A549 (cell line): ENCODE measurements at regions not wholly inside any gene's neighbourhood (a gene's known extent, or its start where the extent isn't known, plus 50 kb on each side); places are given as distances from the start of the nearest gene placed in this dataset.

Experiments
- ATAC-seq, 2 experiments: fragments of 200-7000 bp in 1 of 2; fragments of >200 bp in 1 of 2; cut with Nextera tagmentation in 1 of 2; cut with Tn5 transposase in 1 of 2; 3 replicates each; pipeline versions ENCODE4 v1.8.0 to v1.9.1; 2018 to 2020; ENCODE audit warnings: mild to moderate bottlenecking in 1 of 2, moderate library complexity in 1 of 2
- CTCF ChIA-PET: fragments of 300-600 bp; sonication (Branson Sonifier 250); formaldehyde crosslinking; extraction: SDS; loops from one replicate; lab custom pipeline; 2021; ENCODE audit warnings: antibody characterized with exemption, inconsistent platforms; lab: Yijun Ruan, JAX
- POLR2A ChIA-PET: fragments of 350-600 bp; formaldehyde crosslinking; extraction: SDS; loops from one replicate; lab custom pipeline; 2021; ENCODE audit warnings: antibody characterized with exemption, inconsistent platforms; lab: Yijun Ruan, JAX
- DNase-seq, 2 experiments: peaks; one replicate each; pipeline versions ENCODE4 v3.0.0 to v3.0.0-alpha.2; 2011 to 2016; ENCODE audit warnings: low read depth in 1 of 2, low spot score in 1 of 2
- FAIRE-seq: peaks from 2 replicates; lab custom pipeline; 2011; peaks lifted over from hg19 to GRCh38; lab: Jason Lieb, UNC
- H3K27ac ChIP-seq, 2 experiments: fragments of >200 bp; sonication (Bioruptor Twin); formaldehyde crosslinking; 3 replicates each; pipeline ENCODE4 v1.5.1; 2016 to 2017
- H3K4me1 ChIP-seq: fragments of >200 bp; sonication (Bioruptor Twin); formaldehyde crosslinking; 3 replicates; pipeline ENCODE4 v1.6.1; 2016
- H3K4me2 ChIP-seq: fragments of >200 bp; sonication (Bioruptor Twin); formaldehyde crosslinking; 3 replicates; pipeline ENCODE4 v1.6.1; 2016
- H3K4me3 ChIP-seq: fragments of >200 bp; sonication (Bioruptor Twin); formaldehyde crosslinking; 3 replicates; pipeline ENCODE4 v1.5.1; 2016
- H3K9me3 ChIP-seq: fragments of >200 bp; sonication (Bioruptor Twin); formaldehyde crosslinking; 3 replicates; pipeline ENCODE4 v1.6.1; 2016
- ATOH8 ChIP-seq: fragments of 250-450 bp; sonication (Bioruptor Pico); IDR thresholded peaks from 2 replicates; pipeline ENCODE4 v1.5.0; 2020; ENCODE audit warnings: low read depth, mild to moderate bottlenecking, moderate library complexity
- CBX2 ChIP-seq: fragments of 200-600 bp; sonication (generic); IDR thresholded peaks from 2 replicates; pipeline ENCODE4 v1.6.1; 2016; ENCODE audit warnings: low read depth, mild to moderate bottlenecking, borderline replicate concordance
- CHD2 ChIP-seq: fragments of 150-350 bp; IDR thresholded peaks from 2 replicates; pipeline ENCODE4 v1.6.1; 2014; ENCODE audit warnings: low read length; ENCODE audit not compliant: partially characterized antibody
- ELK1 ChIP-seq: fragments of 150-350 bp; IDR thresholded peaks from 2 replicates; pipeline ENCODE4 v1.6.1; 2014; ENCODE audit warnings: low read depth, mild to moderate bottlenecking, low read length
- FOSB ChIP-seq: fragments of 250-450 bp; sonication (Bioruptor Pico); IDR thresholded peaks from 2 replicates; pipeline ENCODE4 v1.5.0; 2020; ENCODE audit warnings: mild to moderate bottlenecking, moderate library complexity
- FOXS1 ChIP-seq: fragments of 250-450 bp; sonication (Bioruptor Pico); IDR thresholded peaks from 2 replicates; pipeline ENCODE4 v1.5.0; 2020; ENCODE audit warnings: mild to moderate bottlenecking, moderate library complexity
- GATA3 ChIP-seq: IDR thresholded peaks from 2 replicates; pipeline ENCODE4 v1.6.1; 2012; ENCODE audit warnings: borderline replicate concordance
- HOXB13 ChIP-seq: fragments of 250-450 bp; sonication (Bioruptor Pico); IDR thresholded peaks from 2 replicates; pipeline ENCODE4 v1.5.0; 2020; ENCODE audit warnings: low read depth, mild to moderate bottlenecking, moderate library complexity
- HOXB5 ChIP-seq: fragments of 250-450 bp; sonication (Bioruptor Pico); IDR thresholded peaks from 2 replicates; pipeline ENCODE4 v1.5.0; 2020; ENCODE audit warnings: mild to moderate bottlenecking, moderate library complexity
- JUNB ChIP-seq: fragments of >200 bp; sonication (Bioruptor Twin); formaldehyde crosslinking; IDR thresholded peaks from 2 replicates; pipeline ENCODE4 v1.6.1; 2016
- KDM1A ChIP-seq: fragments of 200-600 bp; sonication (generic); IDR thresholded peaks from 2 replicates; pipeline ENCODE4 v1.6.1; 2016; ENCODE audit warnings: low read depth, mild to moderate bottlenecking
- MAFK ChIP-seq: fragments of 450-650 bp; IDR thresholded peaks from 2 replicates; pipeline ENCODE4 v1.6.1; 2014; ENCODE audit not compliant: partially characterized antibody
- NPAS2 ChIP-seq: fragments of 250-450 bp; sonication (Bioruptor Pico); IDR thresholded peaks from 2 replicates; pipeline ENCODE4 v1.8.0; 2022; ENCODE audit warnings: mild to moderate bottlenecking, moderate library complexity, borderline replicate concordance
- PHF8 ChIP-seq: fragments of 200-600 bp; sonication (generic); IDR thresholded peaks from 2 replicates; pipeline ENCODE4 v1.6.1; 2016; ENCODE audit warnings: low read depth, mild to moderate bottlenecking, antibody characterized with exemption, moderate library complexity, borderline replicate concordance
- POLR2AphosphoS2 ChIP-seq: conservative IDR thresholded peaks from 2 replicates; pipeline ENCODE4 v1.6.1; 2012; ENCODE audit warnings: low read length, improper control_type of control experiment, inconsistent platforms
- RCOR1 ChIP-seq: fragments of 150-350 bp; IDR thresholded peaks from 2 replicates; pipeline ENCODE4 v1.6.1; 2014; ENCODE audit warnings: antibody characterized with exemption, low read length, low read depth
- RFX5 ChIP-seq: fragments of 450-650 bp; IDR thresholded peaks from 2 replicates; pipeline ENCODE4 v1.7.1; 2014; ENCODE audit warnings: antibody characterized with exemption, mild to moderate bottlenecking, moderate library complexity
- RNF2 ChIP-seq: fragments of 200-600 bp; sonication (generic); IDR thresholded peaks from 2 replicates; pipeline ENCODE4 v1.6.1; 2016; ENCODE audit warnings: low read depth, mild to moderate bottlenecking, antibody characterized with exemption, moderate library complexity, borderline replicate concordance
- SMC3 ChIP-seq: fragments of >200 bp; sonication (Bioruptor Twin); formaldehyde crosslinking; IDR thresholded peaks from 3 replicates; pipeline ENCODE4 v1.6.1; 2018; ENCODE audit warnings: inconsistent platforms
- SREBF2 ChIP-seq: fragments of 450-650 bp; IDR thresholded peaks from 2 replicates; pipeline ENCODE4 v1.6.1; 2014; ENCODE audit warnings: mild to moderate bottlenecking, moderate library complexity
- TP53 ChIP-seq: fragments of 250-450 bp; sonication (Bioruptor Pico); IDR thresholded peaks from 2 replicates; pipeline ENCODE4 v1.5.0; 2021; ENCODE audit warnings: mild to moderate bottlenecking, moderate library complexity
- ZC3H11A ChIP-seq: fragments of 450-650 bp; IDR thresholded peaks from 2 replicates; pipeline ENCODE4 v1.6.1; 2014; ENCODE audit warnings: antibody characterized with exemption, mild to moderate bottlenecking
- ZFP36 ChIP-seq: fragments of 450-650 bp; IDR thresholded peaks from 2 replicates; pipeline ENCODE4 v1.6.1; 2014; ENCODE audit warnings: borderline replicate concordance; ENCODE audit not compliant: partially characterized antibody
- ZSCAN20 ChIP-seq: fragments of 250-450 bp; sonication (Bioruptor Pico); IDR thresholded peaks from 2 replicates; pipeline ENCODE4 v1.8.0; 2022; ENCODE audit warnings: mild to moderate bottlenecking, moderate library complexity
- WGBS: methylation state at CpG from one replicate; pipeline ENCODE4 v1.1.6; 2017; ENCODE audit errors: missing lambda C conversion rate; 5-methylcytosine and 5-hydroxymethylcytosine counted together
- TF ChIP-seq, protein P1 (sequence below): fragments of >200 bp; sonication (Bioruptor Twin); formaldehyde crosslinking; IDR thresholded peaks from 3 replicates; pipeline ENCODE4 v1.6.1; 2016
- TF ChIP-seq, protein P2 (sequence below): IDR thresholded peaks from 2 replicates; pipeline ENCODE4 v1.6.1; 2012; ENCODE audit warnings: low read depth, borderline replicate concordance

GRCh38 chr10:3415878-3416605 lies 243.5 kb upstream of the PITRM1 start:
- no peak overlapping the region for H3K27ac ChIP-seq
- ATAC-seq (no peak), FAIRE-seq (no peak), DNase-seq (no peak)
- ChIA-PET POLR2A (no interaction called here), CTCF (interaction anchor here (0.9 kb wide), 1 partner anchor 175 kb away, joined by 3 read pairs; no protein-coding TSS in a partner anchor)
- no peak overlapping the region for H3K4me2 ChIP-seq
- WGBS: 70% methylated on average over 10 of the region's 17 CpGs
- 0 out of 3 replicates have a peak, but pooled peaks cover under 1% of the 10 kb centered on the region for H3K9me3 ChIP-seq
- TF ChIP-seq TP53: no peak
- no peak for TF ChIP-seq POLR2AphosphoS2
- TF ChIP-seq RFX5: no peak
- TF ChIP-seq FOXS1 (CRISPR knock-in tag): no peak
- no peak for TF ChIP-seq PHF8
- TF ChIP-seq HOXB13 (CRISPR knock-in tag): no peak
- no peak for TF ChIP-seq SMC3
- TF ChIP-seq GATA3: no peak
- H3K4me1 ChIP-seq: no peaks in the 10 kb centered on the region
- no peak overlapping the region for H3K4me3 ChIP-seq

- ATAC-seq (no peak), FAIRE-seq (no peak), DNase-seq (no peak)
- WGBS: 83% methylated on average over 20 of the region's 21 CpGs
- Histone ChIP-seq H3K4me3 (no peak overlapping the region), H3K27ac (no peak overlapping the region), H3K4me2 (no peak overlapping the region), H3K4me1 (no peaks in the 10 kb centered on the region), H3K9me3 (0 out of 3 replicates have a peak, but pooled peaks cover 5% of the 10 kb centered on the region)
- ChIA-PET CTCF (no interaction called here), POLR2A (no interaction called here)
- TF ChIP-seq ELK1: no peak
- no peak for TF ChIP-seq MAFK
- TF ChIP-seq, protein P1, sequence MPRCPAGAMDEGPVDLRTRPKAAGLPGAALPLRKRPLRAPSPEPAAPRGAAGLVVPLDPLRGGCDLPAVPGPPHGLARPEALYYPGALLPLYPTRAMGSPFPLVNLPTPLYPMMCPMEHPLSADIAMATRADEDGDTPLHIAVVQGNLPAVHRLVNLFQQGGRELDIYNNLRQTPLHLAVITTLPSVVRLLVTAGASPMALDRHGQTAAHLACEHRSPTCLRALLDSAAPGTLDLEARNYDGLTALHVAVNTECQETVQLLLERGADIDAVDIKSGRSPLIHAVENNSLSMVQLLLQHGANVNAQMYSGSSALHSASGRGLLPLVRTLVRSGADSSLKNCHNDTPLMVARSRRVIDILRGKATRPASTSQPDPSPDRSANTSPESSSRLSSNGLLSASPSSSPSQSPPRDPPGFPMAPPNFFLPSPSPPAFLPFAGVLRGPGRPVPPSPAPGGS: no peak
- TF ChIP-seq TP53: no peak
- TF ChIP-seq CBX2: no peak
- TF ChIP-seq KDM1A: no peak
- no peak for TF ChIP-seq RFX5
- no peak for TF ChIP-seq HOXB13 (CRISPR knock-in tag)
- TF ChIP-seq ZSCAN20 (CRISPR knock-in tag): no peak
- TF ChIP-seq SMC3: no peak
- no peak for TF ChIP-seq HOXB5 (CRISPR knock-in tag)
- no peak for TF ChIP-seq RCOR1
- no peak for TF ChIP-seq ATOH8
These were observed 242.6 kb upstream of the PITRM1 start for GRCh38 chr10:3415038-3415736.

DNA sequence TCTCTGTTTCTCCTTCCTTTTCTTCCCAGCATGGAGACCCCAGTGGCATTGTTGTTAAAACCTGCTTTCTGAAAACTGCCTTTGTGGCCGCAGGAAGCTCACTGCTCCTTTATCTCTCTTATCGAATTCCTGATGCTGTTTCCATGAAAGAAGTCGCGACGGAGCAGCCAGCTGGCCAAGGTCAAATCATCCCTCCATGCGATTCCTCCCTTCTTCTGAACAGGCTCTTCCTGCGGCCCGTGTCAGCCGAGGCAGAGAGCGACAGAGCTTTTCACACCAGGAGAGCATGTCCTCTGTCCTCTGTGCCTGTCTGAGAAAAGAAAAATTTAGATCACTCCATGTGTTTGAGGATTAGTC lies 242.1 kb upstream of the PITRM1 start:
- DNase-seq (no peak), FAIRE-seq (no peak), ATAC-seq (no peak)
- ChIA-PET CTCF (no interaction called here), POLR2A (no interaction called here)
- H3K4me2 ChIP-seq: no peak overlapping the region
- 82% methylated on average over 10 of the region's 10 CpGs for whole genome bisulfite sequencing
- 0 out of 3 replicates have a peak, but pooled peaks cover 5% of the 10 kb centered on the region for H3K9me3 ChIP-seq
- no peaks in the 10 kb centered on the region for H3K4me1 ChIP-seq
- H3K4me3 ChIP-seq: no peak overlapping the region
- H3K27ac ChIP-seq: no peak overlapping the region
- TF ChIP-seq SREBF2 (no peak), ZFP36 (no peak), POLR2AphosphoS2 (no peak), FOXS1 (CRISPR knock-in tag) (no peak), JUNB (no peak), KDM1A (no peak), NPAS2 (CRISPR knock-in tag) (no peak), RNF2 (no peak), ZC3H11A (no peak), CHD2 (no peak), FOSB (CRISPR knock-in tag) (no peak)
- TF ChIP-seq, protein P1: no peak
- TF ChIP-seq, protein P2, sequence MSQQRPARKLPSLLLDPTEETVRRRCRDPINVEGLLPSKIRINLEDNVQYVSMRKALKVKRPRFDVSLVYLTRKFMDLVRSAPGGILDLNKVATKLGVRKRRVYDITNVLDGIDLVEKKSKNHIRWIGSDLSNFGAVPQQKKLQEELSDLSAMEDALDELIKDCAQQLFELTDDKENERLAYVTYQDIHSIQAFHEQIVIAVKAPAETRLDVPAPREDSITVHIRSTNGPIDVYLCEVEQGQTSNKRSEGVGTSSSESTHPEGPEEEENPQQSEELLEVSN: no peak
